Esophagus muscularis mucosa (tissue), 4 donors: ENCODE measurements at regions not wholly inside any gene's neighbourhood (a gene's known extent, or its start where the extent isn't known, plus 50 kb on each side); places are given as distances from the start of the nearest gene placed in this dataset.

ENCODE experiments used
- EP300 ChIP-seq: sonication (generic); formaldehyde crosslinking; IDR thresholded peaks from one replicate; pipeline ENCODE4 v1.6.1; 2017; ENCODE audit warnings: antibody characterized with exemption
- POLR2A ChIP-seq: fragments of 450-650 bp; IDR thresholded peaks from one replicate; pipeline ENCODE4 v1.6.1; 2017; ENCODE audit warnings: antibody characterized with exemption, moderate library complexity, mild to moderate bottlenecking, low read depth
- TF ChIP-seq, protein P1 (sequence below), 3 experiments: fragments of 200-600 bp in 2 of 3; fragments of 450-650 bp in 1 of 3; sonication (generic) in 2 of 3; IDR thresholded peaks; one replicate each; pipeline ENCODE4 v1.5.1; 2017 to 2019; ENCODE audit warnings: antibody characterized with exemption in 3 of 3, mild to moderate bottlenecking in 2 of 3, moderate library complexity in 1 of 3

DNA sequence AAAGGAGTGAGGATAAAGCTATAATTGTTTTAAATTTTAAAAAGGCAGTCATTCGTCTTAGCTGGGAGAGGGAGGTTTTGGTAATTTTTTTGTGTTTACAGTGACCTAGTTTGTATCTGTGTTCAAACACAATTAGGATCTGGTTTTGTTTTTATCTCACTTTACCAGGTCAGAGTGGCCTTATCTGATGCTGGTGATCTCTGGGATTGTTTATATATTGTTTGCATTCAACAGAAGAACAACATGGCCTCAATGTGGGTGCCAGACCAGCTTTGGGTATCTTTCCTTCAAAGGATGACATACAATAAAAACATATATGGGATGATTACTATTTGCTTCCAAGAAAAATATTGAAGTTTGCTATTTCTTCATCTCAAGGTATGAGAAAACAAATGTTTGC, 272.2 kb upstream of the UGT8 start:
- TF ChIP-seq EP300, result no peak
- TF ChIP-seq, protein P1, sequence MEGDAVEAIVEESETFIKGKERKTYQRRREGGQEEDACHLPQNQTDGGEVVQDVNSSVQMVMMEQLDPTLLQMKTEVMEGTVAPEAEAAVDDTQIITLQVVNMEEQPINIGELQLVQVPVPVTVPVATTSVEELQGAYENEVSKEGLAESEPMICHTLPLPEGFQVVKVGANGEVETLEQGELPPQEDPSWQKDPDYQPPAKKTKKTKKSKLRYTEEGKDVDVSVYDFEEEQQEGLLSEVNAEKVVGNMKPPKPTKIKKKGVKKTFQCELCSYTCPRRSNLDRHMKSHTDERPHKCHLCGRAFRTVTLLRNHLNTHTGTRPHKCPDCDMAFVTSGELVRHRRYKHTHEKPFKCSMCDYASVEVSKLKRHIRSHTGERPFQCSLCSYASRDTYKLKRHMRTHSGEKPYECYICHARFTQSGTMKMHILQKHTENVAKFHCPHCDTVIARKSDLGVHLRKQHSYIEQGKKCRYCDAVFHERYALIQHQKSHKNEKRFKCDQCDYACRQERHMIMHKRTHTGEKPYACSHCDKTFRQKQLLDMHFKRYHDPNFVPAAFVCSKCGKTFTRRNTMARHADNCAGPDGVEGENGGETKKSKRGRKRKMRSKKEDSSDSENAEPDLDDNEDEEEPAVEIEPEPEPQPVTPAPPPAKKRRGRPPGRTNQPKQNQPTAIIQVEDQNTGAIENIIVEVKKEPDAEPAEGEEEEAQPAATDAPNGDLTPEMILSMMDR (IDR thresholded peaks at IDR 0.05), result no peak
- no peak for TF ChIP-seq POLR2A
